ENCODE measurements at regions not wholly inside any gene's neighbourhood (a gene's known extent, or its start where the extent isn't known, plus 50 kb on each side); places are given as distances from the start of the nearest gene placed in this dataset.

DNA sequence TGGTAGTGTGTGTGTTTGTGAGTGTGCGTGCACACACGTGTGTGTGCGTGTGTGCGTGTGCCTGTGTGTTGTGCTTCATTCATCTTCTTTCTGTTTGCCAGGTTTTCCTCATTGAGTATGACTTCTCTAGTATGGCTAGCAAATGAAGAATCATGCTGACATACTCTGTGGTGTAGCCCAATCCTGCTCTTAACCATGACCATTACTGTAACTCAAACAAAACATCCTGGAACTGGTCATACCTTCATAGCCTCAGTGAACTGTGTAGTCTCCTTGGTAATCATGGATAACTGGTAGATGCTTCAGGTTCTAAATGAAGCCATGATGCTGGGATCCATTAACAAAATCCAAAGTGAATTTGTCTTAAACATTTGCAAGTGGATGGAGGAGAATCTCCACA lies 1117.7 kb downstream of the BCL11B start:
- no peak for DNase-seq

DNA sequence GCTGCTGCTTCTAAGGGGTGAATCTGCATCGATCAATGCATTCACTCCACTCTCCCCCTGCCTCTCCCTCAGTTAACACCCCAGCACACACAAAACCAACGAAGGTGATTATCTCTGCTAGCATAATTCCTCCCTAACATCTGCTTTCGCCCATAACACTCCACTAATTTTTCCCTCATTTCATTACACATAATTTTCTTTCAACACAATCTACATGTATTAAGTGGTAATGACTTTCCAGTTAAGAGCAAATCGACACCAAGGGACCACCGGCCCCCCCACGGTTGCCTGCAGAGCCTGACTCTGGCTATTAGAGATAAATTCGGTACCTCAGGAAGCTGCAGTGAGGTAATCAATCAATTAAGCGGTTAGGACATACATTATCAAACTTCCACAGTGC lies 1115.6 kb downstream of the BCL11B start:
- no peak for DNase-seq

DNA sequence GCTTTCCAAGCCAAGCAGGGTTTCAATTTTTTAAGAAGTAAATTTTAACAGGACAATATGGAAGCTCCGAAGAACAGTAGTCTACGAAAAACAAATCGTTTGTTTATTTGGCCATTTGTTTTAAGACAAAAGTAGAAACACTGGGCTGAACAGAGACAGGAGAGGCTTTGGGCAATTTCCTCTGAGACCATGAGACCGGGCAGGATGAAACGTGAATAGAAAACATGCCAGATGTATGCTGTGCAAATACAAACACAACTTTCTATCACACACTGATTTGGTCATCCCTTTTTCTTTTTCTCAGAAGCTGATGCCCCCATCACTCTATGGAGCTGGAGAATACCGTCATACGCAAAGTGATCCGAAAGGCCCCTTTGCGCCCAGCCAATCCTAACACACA lies 1111.1 kb downstream of the BCL11B start:
- DNase-seq, result no peak

DNA sequence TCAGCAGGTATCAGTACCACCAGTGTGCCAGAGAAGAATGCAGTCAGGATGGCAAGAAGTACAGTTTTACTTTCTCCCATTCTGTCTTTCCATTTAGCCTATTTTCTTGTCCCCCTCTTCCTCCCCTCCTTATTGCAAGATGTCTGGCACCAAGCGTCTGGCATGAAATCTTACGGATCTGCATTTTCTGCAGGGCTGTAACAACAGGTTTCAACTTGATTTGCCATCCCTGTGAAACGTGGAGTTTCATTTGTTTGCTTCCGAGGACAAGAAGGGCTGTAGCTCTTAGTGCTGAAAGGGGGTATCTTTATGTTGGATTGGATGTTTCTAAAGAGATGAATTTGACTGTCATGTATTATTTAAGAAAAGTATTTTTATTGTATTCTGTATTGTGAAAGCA lies 1110.6 kb downstream of the BCL11B start:
- no peak for DNase-seq

DNA sequence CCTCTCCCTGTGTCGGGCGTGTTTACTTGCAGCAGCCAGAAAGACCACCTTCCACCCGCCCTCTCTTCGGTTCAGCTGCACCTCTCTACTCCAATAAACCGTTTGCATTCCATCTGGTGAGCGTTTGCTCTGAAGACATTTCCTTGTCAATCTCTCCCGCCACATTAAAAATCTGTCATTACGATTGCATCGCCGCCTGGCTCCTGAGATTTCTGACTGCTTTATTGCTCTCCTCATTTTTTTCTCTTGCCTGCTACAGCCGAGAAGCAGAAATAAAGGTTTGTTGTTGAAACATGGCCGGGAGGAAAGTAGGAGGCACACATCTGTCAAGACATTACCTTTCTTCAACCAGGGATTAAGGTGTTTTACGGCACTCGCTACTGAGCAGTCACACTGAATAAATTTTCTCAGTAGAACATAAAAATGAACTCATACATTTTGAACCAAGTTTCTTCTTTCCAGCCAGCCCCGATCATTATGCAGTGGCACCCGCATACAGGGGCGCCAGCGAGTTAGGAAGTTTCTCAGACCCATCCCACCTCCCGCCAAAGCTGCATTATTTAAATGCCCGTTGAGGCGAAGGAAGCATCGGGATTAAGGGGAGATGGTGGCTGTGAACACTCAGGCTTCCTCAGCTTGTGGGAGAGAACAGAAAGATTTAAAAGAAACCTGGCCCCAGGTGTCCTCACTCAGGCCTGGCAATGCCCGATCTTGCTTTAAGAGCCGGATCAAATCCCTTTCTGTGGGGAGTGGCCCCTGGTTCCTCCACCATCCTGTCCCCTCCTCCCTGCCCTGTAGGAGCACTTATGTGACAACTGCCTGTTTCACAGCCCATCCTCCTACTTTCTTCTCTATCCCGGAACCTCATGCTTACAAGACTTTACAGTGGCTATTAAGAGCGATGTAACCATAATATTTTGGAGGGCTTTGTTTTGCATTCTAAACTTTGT lies 1108.9 kb downstream of the BCL11B start:
- no peak for DNase-seq

DNA sequence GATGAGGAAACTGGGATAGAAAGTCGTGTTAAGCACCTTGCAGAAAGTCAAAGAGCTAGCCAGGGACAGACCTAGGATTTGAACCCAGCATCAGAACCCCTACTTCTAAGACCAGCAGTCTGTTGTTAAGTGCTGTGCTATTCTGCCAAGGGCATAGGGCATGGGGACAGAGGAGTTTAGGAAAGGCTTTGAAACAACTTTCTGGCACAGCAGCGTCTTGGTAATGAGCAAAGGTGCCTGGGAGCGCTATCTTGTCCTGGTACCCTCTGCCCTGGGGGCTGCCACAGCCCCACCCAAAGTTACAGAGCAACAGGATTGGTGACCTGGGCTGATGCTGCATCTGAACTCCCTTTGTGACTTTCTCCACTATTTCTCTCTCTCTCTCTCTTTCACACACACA lies 1108.1 kb downstream of the BCL11B start:
- DNase-seq, result no peak

DNA sequence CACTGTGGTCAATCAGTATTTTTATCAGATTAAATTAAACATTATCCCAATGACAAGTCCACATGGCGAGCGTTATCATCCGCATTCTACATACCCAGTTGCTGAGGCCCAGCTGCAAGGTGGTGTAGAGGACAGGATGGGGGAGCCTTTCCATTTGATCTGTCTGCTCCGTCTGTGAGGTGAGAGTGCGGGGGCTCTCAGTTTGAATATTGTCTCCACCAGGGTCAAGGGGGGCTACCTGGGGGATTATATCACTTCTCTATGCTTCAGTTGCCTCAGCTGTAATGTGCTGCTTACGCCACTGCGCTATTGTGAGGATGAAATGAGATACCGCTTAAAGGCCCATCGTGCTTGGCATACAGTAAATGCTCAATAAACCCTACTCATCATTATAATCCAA lies 1106.0 kb downstream of the BCL11B start:
- DNase-seq, result no peak

DNA sequence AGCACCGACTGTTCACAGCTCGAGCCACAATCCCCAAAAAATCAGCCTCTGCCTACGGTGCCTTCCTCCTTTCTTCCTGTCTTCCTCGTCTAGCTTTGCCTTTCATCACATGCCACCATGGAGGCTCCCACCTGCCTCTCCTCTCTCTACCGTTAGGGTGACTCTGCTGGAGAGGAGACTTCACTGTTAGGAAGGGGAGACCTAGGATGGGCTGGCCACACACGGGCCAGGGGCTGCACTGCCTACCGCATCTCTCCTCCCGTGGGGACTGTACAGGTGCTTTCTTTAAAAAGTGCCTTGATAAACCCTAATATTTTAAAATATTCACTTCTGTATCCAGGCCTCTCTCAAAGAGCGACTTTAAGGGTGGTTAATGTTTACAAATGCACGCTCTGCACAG lies 1104.7 kb downstream of the BCL11B start:
- no peak for DNase-seq

DNA sequence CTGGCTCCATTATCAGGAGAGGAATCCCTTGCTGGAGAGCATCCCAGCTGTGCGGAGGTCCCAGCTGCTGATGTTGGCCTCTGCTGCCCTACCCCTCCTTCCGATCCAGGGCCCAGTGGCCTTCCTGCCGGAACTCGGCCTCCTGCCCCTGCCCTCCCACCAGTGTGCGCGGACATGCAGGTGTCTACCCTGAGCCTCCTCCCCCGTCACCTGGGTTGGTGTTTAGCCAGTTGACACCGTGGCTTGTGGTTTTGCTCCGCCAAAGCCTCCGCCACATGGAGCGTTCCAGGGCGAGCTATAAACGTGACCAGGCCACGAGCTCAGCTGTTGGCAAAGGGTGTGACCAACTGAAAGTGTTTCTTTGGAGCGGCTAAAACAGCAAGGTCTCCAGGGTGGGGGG lies 1104.3 kb downstream of the BCL11B start:
- DNase-seq, result no peak

DNA sequence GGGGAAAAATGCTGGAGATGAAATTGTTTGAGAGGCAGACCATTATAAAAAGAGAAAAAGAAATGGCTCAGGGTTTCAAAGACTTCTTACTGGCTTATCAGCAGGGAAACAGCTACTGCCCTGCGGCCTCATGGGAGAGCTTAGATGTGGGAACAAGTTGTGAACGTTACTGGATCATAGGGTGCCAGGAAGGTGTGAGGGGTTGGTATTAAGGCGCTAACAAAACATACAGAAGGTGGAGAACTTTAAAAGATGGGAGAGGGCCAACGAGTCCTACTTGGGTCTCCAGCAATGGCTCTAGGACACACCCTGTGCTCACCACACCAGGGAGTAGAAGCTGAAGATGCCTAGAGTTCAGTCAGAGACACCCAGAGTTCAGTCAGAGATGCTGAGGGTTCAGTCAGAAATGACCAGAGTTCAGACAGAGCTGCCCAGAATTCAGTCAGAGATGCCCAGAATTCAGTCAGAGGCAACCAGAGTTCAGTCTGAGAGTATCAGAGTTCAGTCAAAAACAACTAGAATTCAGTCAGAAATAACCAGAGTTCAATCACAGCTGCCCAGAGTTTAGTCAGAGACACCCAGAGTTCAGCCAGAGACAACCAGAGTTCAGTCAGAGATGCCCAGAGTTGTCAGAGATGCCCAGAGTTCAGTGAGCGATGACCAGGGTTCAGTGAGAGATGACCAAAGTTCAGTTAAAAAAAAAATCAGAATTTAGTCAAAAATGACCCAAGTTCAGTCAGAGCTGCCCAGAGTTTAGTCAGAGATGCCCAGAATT lies 1103.6 kb downstream of the BCL11B start:
- no peak for DNase-seq

DNA sequence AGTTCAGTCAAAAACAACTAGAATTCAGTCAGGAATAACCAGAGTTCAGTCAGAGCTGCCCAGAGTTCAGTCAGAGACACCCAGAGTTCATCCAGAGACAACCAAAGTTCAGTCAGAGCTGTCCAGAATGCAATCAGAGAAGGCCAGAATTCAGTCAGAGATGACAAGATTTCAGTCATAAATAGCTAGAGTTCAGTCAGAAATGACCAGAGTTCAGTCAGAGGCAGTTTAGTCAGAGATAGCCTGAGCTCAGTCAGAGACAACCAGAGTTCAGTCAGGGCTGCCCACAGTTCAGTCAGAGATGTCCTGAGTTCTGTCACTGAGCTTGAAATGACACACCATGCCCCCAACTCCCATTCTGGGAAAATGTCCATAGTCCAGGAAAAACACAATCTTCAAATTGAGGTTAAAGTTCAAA lies 1102.8 kb downstream of the BCL11B start:
- DNase-seq, result no peak

DNA sequence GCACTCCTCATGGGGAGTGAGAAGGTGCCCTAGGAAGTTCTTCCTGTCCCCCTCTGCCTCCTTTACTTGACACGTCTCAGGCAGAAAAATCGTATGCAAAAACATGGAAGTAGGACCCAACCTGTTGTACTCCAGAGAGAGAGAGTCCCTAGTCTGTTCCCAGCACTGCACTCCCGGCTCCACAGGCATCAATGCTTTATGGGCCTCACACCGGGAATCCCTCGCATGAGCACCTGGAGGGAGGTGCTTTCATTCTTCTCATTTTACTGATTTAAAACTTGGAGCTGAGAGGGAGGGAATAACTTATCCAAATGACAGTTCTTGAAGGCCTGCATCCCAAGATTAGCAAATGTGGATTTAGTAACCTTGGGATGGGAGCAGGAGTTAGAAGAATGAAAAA lies 1101.4 kb downstream of the BCL11B start:
- DNase-seq, result no peak

DNA sequence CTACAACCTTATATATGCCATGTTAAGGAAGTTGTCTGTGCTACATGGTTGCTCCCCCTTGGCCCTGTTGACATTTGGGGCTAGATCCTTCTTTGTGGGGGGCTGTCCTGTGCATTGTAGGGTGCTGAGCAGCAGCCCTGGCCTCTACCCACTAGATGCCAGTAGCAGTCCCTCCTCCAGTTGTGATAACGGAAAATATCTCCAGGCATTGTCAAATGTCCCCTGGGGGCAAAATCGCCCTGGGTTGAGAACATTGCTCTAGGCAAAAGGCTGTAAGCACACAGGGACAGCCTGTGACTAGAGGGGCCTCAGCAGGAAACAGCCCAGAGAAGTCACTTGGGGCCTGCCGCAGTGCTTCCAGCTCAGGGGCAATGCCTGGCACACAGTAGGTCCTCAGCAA lies 1100.3 kb downstream of the BCL11B start:
- DNase-seq, result no peak

DNA sequence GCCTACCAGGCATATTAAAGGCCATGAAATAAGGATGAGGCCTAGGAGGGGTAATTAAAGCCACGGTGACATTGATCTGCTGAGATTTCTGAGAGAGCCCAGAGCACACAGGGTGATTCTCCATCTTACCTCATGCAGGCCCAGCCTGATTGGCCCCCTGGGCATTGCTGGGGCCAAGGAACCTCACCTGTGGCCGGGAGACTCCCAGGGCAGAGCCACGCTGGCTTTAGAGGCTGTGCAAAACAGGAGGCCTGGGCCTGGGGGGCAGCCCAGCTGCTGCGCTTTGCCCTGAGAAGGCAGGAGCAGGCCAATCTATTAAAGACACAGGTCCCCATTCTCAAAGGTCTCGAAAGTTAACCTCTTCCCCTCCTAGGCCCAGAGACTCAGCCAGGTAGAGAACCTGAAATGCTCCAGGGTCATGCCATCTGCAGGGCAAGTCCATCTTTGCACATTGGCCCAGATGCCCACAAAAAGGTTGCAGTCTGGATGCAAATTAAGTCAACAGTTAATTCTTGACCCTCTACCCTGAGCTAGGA lies 1099.7 kb downstream of the BCL11B start:
- DNase-seq, result no peak

DNA sequence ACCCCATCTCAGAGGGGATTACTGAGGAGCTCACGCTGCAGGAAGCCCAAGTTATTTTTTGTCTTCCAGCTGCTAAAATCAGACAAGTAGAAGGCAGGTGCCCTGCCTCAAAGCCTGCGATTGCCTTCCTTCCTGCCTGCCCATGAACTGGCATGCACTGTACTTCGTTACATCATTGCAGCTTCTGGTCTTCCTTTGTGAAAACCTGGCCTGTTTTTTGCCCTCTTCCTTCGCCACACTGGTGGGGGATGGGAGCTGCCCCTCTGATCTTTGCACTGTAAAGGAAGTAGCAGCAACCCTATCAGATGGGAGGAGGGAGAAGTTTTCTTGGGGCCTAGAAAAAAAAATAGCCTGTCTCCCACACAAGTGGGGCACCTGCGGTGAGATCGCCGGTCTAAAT lies 1098.7 kb downstream of the BCL11B start:
- DNase-seq, result no peak

DNA sequence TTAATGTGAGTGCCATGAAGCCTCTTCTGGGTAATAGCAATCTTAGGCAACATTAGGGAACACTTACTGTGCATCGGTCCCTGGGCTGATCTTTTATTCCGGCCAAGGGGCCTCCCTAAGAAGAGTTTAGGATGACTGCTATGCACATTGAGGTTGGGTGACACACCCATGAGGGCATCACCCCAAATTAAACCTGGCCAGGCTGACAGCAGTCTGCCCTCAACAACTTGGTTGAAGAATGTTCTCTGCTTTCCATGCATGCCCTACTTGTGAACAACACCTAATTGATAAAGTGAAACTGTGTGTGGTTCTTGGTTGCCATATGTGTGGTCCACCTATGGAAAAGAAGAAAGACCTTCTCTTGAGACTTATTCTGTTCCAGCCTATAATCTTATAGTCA lies 1098.0 kb downstream of the BCL11B start:
- DNase-seq, result no peak

DNA sequence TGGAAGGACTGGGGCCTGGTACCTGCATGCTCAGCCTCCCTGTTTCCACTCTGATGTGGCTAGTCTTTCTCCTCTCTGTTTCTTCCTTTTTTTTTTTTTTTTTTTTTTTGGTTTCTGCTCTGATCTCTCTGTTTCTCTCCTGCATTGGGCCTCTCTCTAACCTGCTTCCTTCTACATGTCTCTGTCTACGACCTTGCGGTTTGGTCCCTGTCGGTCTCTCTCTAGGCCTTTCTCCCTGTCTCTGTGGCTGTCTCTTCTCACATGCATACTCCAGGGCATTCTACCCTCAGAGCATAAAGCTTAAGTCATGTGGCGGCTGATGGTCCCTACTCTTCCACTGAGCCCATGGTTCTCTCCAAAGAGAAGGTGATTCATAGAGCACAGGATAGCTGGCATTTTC lies 1096.6 kb downstream of the BCL11B start:
- no peak for DNase-seq

DNA sequence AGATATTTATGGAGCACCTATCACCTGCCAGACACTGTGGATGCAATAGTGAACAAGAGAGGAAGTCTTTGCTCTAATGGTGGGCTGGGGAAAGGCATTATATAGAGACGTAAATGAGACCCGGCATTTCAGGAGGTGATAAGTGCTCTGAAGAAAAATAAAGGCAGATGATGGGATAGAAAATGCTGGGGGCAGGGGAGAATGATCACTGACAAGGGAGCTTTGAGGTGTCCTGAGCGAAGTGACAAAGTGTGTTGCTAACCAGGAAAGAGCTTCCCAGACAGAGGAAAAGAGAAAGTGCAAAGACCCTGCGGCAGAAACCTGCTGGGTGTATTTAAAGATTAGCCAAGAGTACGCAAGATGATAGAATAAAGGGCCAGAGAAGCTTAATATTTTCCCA lies 1096.1 kb downstream of the BCL11B start:
- no peak for DNase-seq

DNA sequence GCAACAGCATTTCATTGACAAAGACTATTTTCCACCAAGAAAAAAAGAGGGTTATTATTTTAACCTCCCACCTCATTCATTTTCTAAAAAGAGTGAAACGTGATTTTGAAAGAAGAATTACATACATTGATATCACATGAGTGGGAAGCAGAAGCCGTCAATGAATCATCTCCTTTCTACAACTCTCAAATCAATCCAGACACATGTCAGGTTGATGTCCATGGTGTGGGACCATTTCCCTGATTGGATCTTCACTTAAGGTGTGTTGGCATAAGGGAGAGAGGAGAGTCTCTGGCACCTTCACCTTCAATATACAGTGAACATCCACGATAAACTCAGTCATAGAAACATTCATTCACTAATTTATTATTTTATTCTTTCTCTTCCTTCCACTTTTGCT lies 1095.1 kb downstream of the BCL11B start:
- no peak for DNase-seq

DNA sequence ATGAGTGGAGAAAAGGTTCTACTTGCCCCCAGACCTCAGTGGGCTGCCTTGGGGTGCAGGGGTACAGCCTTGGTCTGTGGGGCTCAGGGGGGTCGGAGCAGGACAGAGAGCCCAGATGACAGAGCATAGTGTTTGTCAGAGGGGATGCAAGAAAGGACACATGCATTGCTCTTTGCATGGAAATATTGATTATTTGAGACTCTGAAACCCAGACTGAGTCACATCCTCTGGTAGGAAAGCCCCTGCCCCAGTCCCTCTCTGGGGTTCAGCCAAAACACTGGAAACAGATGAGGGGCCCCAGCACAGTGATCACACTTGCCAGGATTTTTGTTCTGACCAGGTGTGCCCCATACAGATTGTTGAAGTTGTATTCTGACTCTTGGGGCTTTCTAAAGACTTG lies 1094.4 kb downstream of the BCL11B start:
- DNase-seq, result no peak

DNA sequence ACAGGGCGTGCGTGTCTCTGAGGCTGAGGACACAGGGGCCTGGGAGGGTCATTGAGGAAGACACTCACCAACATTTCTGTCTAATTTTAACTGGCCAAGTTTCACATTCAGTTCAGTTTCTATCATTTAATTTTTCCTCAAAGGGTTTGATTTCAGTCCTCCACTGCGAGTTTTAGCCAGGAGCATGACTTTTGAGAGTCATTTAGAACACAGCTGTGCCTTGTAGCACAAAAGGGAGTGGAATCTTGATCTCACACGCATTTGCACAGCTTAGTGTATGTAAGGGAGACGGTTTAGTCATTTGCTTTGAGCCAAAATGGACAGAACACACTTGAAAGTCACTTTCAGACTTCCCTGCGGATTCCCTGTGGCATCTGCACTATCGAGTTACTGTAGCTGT lies 1090.8 kb downstream of the BCL11B start:
- no peak for DNase-seq

DNA sequence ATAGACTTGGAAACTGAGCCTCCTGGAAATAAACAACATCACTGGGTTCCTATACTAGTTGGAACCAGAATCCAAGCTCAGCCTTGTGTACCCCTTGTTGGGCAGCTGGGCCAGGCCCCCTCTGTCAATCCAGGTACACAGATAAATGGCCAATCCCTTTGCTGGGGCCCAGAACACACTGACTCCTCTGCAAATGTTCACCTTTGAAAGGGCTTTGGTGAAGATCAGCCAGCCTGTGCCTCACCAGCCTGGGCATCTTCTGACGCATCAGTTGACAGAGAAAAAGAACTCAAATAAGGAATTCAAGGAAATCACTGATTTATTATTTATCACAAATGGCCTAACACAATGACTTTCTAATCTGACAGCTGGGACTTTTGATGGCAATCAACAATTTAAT lies 1090.2 kb downstream of the BCL11B start:
- DNase-seq, result no peak

DNA sequence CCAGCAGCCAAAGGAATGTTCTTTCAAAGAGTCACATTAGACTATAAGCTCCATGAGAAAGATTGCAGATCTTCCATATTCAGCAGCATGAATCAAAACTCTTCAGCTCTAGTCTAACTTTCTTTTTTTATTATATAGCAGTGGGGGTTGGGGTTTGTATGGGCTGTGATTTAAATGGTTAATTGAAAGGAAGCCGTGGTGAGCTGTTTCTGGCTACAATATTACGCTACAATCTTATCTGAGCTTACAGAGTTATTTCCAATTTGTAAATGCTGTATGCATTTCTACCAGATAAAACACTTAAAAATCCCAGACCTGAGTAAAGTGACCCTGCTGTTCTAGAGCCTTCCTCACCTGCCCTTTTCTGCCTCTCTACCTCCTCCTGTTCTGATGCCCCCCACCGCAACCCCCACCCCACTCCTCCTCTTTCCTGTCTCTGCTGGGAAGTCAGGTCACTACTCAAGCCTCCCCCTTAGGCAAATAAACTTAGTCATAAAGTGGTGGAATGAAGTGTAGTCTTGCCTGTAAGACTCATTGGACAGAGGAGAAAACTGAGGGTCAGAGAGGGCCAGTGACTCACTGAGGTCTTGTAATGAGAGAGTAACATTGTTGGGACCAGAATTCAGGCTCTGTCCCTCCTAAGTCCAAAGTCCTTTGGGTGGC lies 1089.5 kb downstream of the BCL11B start:
- no peak for DNase-seq

DNA sequence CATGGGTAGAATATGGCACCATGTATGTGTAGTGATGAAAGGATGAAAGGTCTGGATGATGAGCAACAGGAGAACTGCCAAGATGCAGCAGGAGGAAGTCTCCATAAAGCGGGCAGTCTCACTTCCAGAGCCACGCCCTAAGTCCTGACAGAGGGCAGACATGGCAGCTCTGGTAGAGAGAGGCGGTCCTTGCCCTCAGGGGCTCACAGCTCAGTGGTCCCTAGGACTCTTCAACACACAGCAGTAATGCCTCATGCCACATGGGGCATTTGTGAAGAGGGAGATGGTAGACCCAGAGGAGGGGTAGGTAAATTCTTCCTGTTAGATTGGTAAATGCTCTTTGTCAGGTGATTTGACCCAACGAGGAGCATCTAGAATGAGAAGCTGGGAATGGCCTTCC lies 1088.4 kb downstream of the BCL11B start:
- DNase-seq, result no peak
